Endothelial cell of umbilical vein (primary cell): ENCODE measurements at regions not wholly inside any gene's neighbourhood (a gene's known extent, or its start where the extent isn't known, plus 50 kb on each side); places are given as distances from the start of the nearest gene placed in this dataset.
"Not testable (repeated sequence)": the region's sequence is repeated elsewhere in the genome, so short reads cannot be mapped to it uniquely, and the experiment has no call there.

Source experiments
- EZH2 ChIP-seq: IDR thresholded peaks from 2 replicates; pipeline ENCODE4 v1.6.1; 2012; ENCODE audit warnings: borderline replicate concordance, low read depth, mild to moderate bottlenecking, moderate library complexity, low read length, inconsistent platforms; ENCODE audit not compliant: severe bottlenecking
- GATA2 ChIP-seq: IDR thresholded peaks from 2 replicates; pipeline ENCODE4 v1.7.0; 2011; ENCODE audit warnings: low read depth, mild to moderate bottlenecking, moderate library complexity, mixed read lengths, low read length; ENCODE audit not compliant: insufficient read length, insufficient read depth
- JUN ChIP-seq: IDR thresholded peaks from 2 replicates; pipeline ENCODE4 v1.6.1; 2011; ENCODE audit warnings: borderline replicate concordance, low read depth; ENCODE audit not compliant: insufficient read length, insufficient read depth
- MYC ChIP-seq: IDR thresholded peaks from one replicate; pipeline ENCODE4 v1.6.1; 2011; ENCODE audit warnings: mild to moderate bottlenecking, low read depth, low read length
- POLR2A ChIP-seq: IDR thresholded peaks from 2 replicates; pipeline ENCODE4 v1.6.1; 2012; ENCODE audit warnings: low read depth, mild to moderate bottlenecking, control low read depth, low read length
- POLR2AphosphoS5 ChIP-seq: IDR thresholded peaks from 2 replicates; pipeline ENCODE4 v1.6.1; 2012; ENCODE audit warnings: low read depth, mild to moderate bottlenecking, control low read depth, low read length, moderate library complexity; ENCODE audit not compliant: insufficient read depth
- TF ChIP-seq, protein P1 (sequence below), 2 donors: IDR thresholded peaks; 1 replicate in 1 of 2; 2 replicates in 1 of 2; pipeline ENCODE4 v1.5.1; 2011; ENCODE audit warnings: low read length in 2 of 2, mild to moderate bottlenecking in 2 of 2, moderate library complexity in 2 of 2, control low read depth in 1 of 2, inconsistent platforms in 1 of 2, low read depth in 1 of 2; ENCODE audit not compliant: insufficient read depth in 1 of 2; ENCODE audit errors: extremely low read depth in 1 of 2
- TF ChIP-seq, protein P2 (sequence below): IDR thresholded peaks from 2 replicates; pipeline ENCODE4 v1.6.1; 2011; ENCODE audit not compliant: insufficient read depth, insufficient read length

DNA sequence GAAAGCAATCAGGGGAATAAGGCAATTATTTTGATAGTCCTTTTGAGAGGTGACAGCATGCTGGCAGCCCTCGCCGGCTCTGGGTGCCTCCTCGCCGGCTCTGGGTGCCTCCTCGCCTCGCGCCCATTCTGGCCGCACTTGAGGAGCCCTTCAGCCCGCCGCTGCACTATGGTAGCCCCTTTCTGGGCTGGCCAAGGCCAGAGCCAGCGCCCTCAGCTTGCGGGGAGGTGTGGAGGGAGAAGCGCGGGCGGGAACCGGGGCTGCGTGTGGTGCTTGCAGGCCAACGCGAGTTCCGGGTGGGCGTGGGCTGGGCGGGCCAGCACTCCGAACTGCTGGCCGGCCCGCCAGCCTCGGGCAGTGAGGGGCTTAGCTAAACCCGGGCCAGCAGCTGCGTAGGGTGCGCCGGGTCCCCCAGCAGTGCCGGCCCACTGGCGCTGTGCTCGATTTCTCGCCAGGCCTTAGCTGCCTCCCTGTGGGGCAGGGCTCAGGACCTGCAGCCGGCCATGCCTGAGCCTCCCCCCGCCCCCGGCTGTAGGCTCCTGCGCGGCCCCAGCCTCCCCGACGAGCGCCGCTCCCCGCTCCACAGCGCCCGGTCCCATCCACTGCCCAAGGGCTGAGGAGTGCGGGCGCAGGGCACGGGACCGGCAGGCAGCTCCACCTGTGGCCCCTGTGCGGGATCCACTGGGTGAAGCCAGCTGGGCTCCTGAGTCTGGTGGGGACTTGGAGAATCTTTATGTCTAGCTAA lies 193.5 kb downstream of the ADCYAP1 start:
- TF ChIP-seq EZH2, POLR2AphosphoS5, POLR2A, JUN, GATA2, MYC: not testable (repeated sequence)
- TF ChIP-seq, protein P1, sequence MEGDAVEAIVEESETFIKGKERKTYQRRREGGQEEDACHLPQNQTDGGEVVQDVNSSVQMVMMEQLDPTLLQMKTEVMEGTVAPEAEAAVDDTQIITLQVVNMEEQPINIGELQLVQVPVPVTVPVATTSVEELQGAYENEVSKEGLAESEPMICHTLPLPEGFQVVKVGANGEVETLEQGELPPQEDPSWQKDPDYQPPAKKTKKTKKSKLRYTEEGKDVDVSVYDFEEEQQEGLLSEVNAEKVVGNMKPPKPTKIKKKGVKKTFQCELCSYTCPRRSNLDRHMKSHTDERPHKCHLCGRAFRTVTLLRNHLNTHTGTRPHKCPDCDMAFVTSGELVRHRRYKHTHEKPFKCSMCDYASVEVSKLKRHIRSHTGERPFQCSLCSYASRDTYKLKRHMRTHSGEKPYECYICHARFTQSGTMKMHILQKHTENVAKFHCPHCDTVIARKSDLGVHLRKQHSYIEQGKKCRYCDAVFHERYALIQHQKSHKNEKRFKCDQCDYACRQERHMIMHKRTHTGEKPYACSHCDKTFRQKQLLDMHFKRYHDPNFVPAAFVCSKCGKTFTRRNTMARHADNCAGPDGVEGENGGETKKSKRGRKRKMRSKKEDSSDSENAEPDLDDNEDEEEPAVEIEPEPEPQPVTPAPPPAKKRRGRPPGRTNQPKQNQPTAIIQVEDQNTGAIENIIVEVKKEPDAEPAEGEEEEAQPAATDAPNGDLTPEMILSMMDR (IDR thresholded peaks at IDR 0.05; ENCODE audit: extremely low read depth in 1 of 2, insufficient read depth in 1 of 2, low read depth in 1 of 2, low read length in 2 of 2), result not testable (repeated sequence)
- TF ChIP-seq, protein P2, sequence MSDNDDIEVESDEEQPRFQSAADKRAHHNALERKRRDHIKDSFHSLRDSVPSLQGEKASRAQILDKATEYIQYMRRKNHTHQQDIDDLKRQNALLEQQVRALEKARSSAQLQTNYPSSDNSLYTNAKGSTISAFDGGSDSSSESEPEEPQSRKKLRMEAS, result not testable (repeated sequence)
